Brain pericyte (primary cell): ENCODE measurements at regions not wholly inside any gene's neighbourhood (a gene's known extent, or its start where the extent isn't known, plus 50 kb on each side); places are given as distances from the start of the nearest gene placed in this dataset.

Experiments
- DNase-seq: peaks from one replicate; pipeline ENCODE4 v3.0.0-alpha.2; 2012; ENCODE audit warnings: low read depth, low spot score

- DNase-seq = no peak
Observed at GRCh38 chr18:60445341-60445740, 72.8 kb upstream of the MC4R start.

GRCh38 chr18:60446821-60447220, 74.2 kb upstream of the MC4R start:
- DNase-seq = peak; percentile 7

GRCh38 chr18:60448487-60449267, 76.1 kb upstream of the MC4R start:
- DNase-seq = no peak

- no peak for DNase-seq
Observed at GRCh38 chr18:60452421-60452820, 79.8 kb upstream of the MC4R start.

GRCh38 chr18:60466677-60467076, 94.1 kb upstream of the MC4R start:
- no peak for DNase-seq

GRCh38 chr18:60469387-60470100, 97.0 kb upstream of the MC4R start:
- DNase-seq = no peak

- DNase-seq = no peak
Observed at GRCh38 chr18:60471652-60472051, 99.1 kb upstream of the MC4R start.

GRCh38 chr18:60485201-60485600, 112.6 kb upstream of the MC4R start:
- no peak for DNase-seq

- no peak for DNase-seq
Observed at GRCh38 chr18:60493066-60493465, 120.5 kb upstream of the MC4R start.

GRCh38 chr18:60499675-60500074, 127.1 kb upstream of the MC4R start:
- no peak for DNase-seq

GRCh38 chr18:60500960-60501359, 128.4 kb upstream of the MC4R start:
- no peak for DNase-seq

GRCh38 chr18:60502591-60502990, 130.0 kb upstream of the MC4R start:
- DNase-seq = no peak

GRCh38 chr18:60503199-60503598, 130.6 kb upstream of the MC4R start:
- no peak for DNase-seq

GRCh38 chr18:60506190-60506589, 133.6 kb upstream of the MC4R start:
- no peak for DNase-seq

- DNase-seq = no peak
Observed at GRCh38 chr18:60506682-60507081, 134.1 kb upstream of the MC4R start.

- no peak for DNase-seq
Observed at GRCh38 chr18:60508108-60508507, 135.5 kb upstream of the MC4R start.

- DNase-seq = no peak
Observed at GRCh38 chr18:60534538-60534937, 162.0 kb upstream of the MC4R start.

- DNase-seq = no peak
Observed at GRCh38 chr18:60537074-60537473, 164.5 kb upstream of the MC4R start.

- no peak for DNase-seq
Observed at GRCh38 chr18:60538891-60539290, 166.3 kb upstream of the MC4R start.

GRCh38 chr18:60541661-60542060, 169.1 kb upstream of the MC4R start:
- DNase-seq = no peak

- DNase-seq = no peak
Observed at GRCh38 chr18:60543646-60544045, 171.1 kb upstream of the MC4R start.

- peak; percentile 38 for DNase-seq
Observed at GRCh38 chr18:60549338-60549960, 176.9 kb upstream of the MC4R start.

- DNase-seq = no peak
Observed at GRCh38 chr18:60552948-60553347, 180.4 kb upstream of the MC4R start.
